HCT116 (cell line): ENCODE measurements at regions not wholly inside any gene's neighbourhood (a gene's known extent, or its start where the extent isn't known, plus 50 kb on each side); places are given as distances from the start of the nearest gene placed in this dataset.

Experiments
- ATAC-seq: fragments of 200-7000 bp; cut with Tn5 transposase; 2 replicates; pipeline ENCODE4 v1.9.1; 2020; ENCODE audit warnings: mild to moderate bottlenecking, moderate library complexity
- BruUV-seq: library from RNA; stranded (reverse); fragments of 400-500 nt; replicated peaks from 2 replicates; lab custom pipeline; 2021; lab: Mats Ljungman, UMichigan
- CTCF ChIA-PET: fragments of 300-600 bp; sonication (Branson Sonifier 250); formaldehyde crosslinking; loops from one replicate; lab custom pipeline; 2021; ENCODE audit warnings: antibody characterized with exemption; lab: Charles Lee
- POLR2A ChIA-PET: fragments of 300-600, 350-600 bp; sonication (Branson Sonifier 250); formaldehyde crosslinking; loops from one replicate; lab custom pipeline; 2021; ENCODE audit warnings: antibody characterized with exemption; lab: Charles Lee
- RAD21 ChIA-PET, 2 experiments: fragments of 300-600 bp; sonication (Branson Sonifier 250); formaldehyde crosslinking; loops; one replicate each; lab custom pipeline; 2023; ENCODE audit warnings: low total read pairs in 2 of 2; ENCODE audit not compliant: uncharacterized antibody in 2 of 2, unreplicated experiment in 2 of 2, low non-redundant PET in 1 of 2; lab: Charles Lee
- DNase-seq: peaks from one replicate; pipeline ENCODE4 v3.0.0-alpha.2; 2010; ENCODE audit warnings: low read depth, low spot score
- H2AFZ ChIP-seq: fragments of 200-600 bp; shearing (Covaris generic), sonication (generic); 2 replicates; pipeline ENCODE4 v1.6.1; 2017; ENCODE audit warnings: low read depth, mixed run types, mixed read lengths, antibody characterized with exemption, low read length; ENCODE audit not compliant: poor library complexity, severe bottlenecking
- H3K27ac ChIP-seq: 2 replicates; pipeline ENCODE4 v1.5.1; 2012; ENCODE audit warnings: low read depth, low read length
- H3K27me3 ChIP-seq: fragments of 200-600 bp; sonication (generic); 2 replicates; pipeline ENCODE4 v1.6.1; 2016; ENCODE audit warnings: mixed run types, low read length, mixed read lengths; ENCODE audit not compliant: insufficient read depth
- H3K36me3 ChIP-seq, 2 experiments: fragments of 200-500 bp in 1 of 2; fragments of 200-600 bp in 1 of 2; sonication (Bioruptor generic) in 1 of 2; sonication (generic) in 1 of 2; 2 replicates each; pipeline versions ENCODE4 v1.5.1 to v1.6.1; 2014 to 2016; ENCODE audit warnings: low read length in 2 of 2, inconsistent platforms in 1 of 2, mixed read lengths in 1 of 2, mixed run types in 1 of 2; ENCODE audit not compliant: insufficient read depth in 2 of 2, control insufficient read depth in 1 of 2
- H3K4me1 ChIP-seq, 2 experiments: fragments of 200-600 bp in 1 of 2; sonication (generic) in 1 of 2; 2 replicates each; pipeline versions ENCODE4 v1.5.1 to v1.6.1; 2012 to 2017; ENCODE audit warnings: low read length in 2 of 2, inconsistent platforms in 1 of 2, mild to moderate bottlenecking in 1 of 2, mixed read lengths in 1 of 2, mixed run types in 1 of 2, moderate library complexity in 1 of 2; ENCODE audit not compliant: insufficient read depth in 2 of 2, control insufficient read depth in 1 of 2
- H3K4me2 ChIP-seq: fragments of 200-600 bp; sonication (generic); 2 replicates; pipeline ENCODE4 v1.6.1; 2017; ENCODE audit warnings: mixed run types, low read length, mixed read lengths
- H3K4me3 ChIP-seq, 2 experiments: fragments of 200-600 bp in 1 of 2; sonication (generic) in 1 of 2; replicated peaks in 1 of 2; 2 replicates each; pipeline ENCODE4 v1.5.1; 2011 to 2016; ENCODE audit warnings: low read length in 2 of 2, control low read depth in 1 of 2, low read depth in 1 of 2, mild to moderate bottlenecking in 1 of 2, mixed read lengths in 1 of 2, mixed run types in 1 of 2
- H3K79me2 ChIP-seq: fragments of 200-600 bp; sonication (generic); 2 replicates; pipeline ENCODE4 v1.6.1; 2017; ENCODE audit warnings: mild to moderate bottlenecking, mixed run types, low read length, moderate library complexity, mixed read lengths; ENCODE audit not compliant: insufficient read depth
- H3K9ac ChIP-seq: fragments of 200-600 bp; sonication (generic); 2 replicates; pipeline ENCODE4 v1.6.1; 2016; ENCODE audit warnings: low read length, mixed read lengths
- H3K9me2 ChIP-seq: fragments of 200-600 bp; sonication (generic), shearing (Covaris generic); 2 replicates; pipeline ENCODE4 v1.6.1; 2017; ENCODE audit warnings: mixed run types, mild to moderate bottlenecking, moderate library complexity; ENCODE audit not compliant: insufficient read depth
- H3K9me3 ChIP-seq, 2 experiments: fragments of 200-500 bp in 1 of 2; fragments of 200-600 bp in 1 of 2; sonication (Bioruptor generic) in 1 of 2; sonication (generic) in 1 of 2; 2 replicates each; pipeline ENCODE4 v1.6.1; 2014 to 2017; ENCODE audit warnings: low read length in 2 of 2, mixed read lengths in 2 of 2, inconsistent platforms in 1 of 2, low read depth in 1 of 2, mild to moderate bottlenecking in 1 of 2, mixed run types in 1 of 2, moderate library complexity in 1 of 2; ENCODE audit not compliant: control insufficient read depth in 1 of 2, insufficient read depth in 1 of 2
- H4K20me1 ChIP-seq: fragments of 200-600 bp; sonication (generic), shearing (Covaris generic); 2 replicates; pipeline ENCODE4 v1.6.1; 2017; ENCODE audit warnings: mixed run types, mild to moderate bottlenecking, moderate library complexity; ENCODE audit not compliant: insufficient read depth
- ATF3 ChIP-seq: IDR thresholded peaks from 2 replicates; pipeline ENCODE4 v1.6.1; 2012
- CBX3 ChIP-seq: IDR thresholded peaks from 2 replicates; pipeline ENCODE4 v1.6.1; 2012; ENCODE audit warnings: low read depth
- CEBPB ChIP-seq: IDR thresholded peaks from 2 replicates; pipeline ENCODE4 v1.6.1; 2012; ENCODE audit warnings: low read depth
- EZH2phosphoT487 ChIP-seq: fragments of 200-600 bp; IDR thresholded peaks from 2 replicates; pipeline ENCODE4 v1.6.1; 2018; ENCODE audit warnings: antibody characterized with exemption, borderline replicate concordance
- FOSL1 ChIP-seq: IDR thresholded peaks from 2 replicates; pipeline ENCODE4 v1.6.1; 2012; ENCODE audit warnings: low read depth
- JUND ChIP-seq: IDR thresholded peaks from 2 replicates; pipeline ENCODE4 v1.6.1; 2012
- MAX ChIP-seq: IDR thresholded peaks from 2 replicates; pipeline ENCODE4 v1.6.1; 2012
- POLR2A ChIP-seq: IDR thresholded peaks from 2 replicates; pipeline ENCODE4 v1.7.0; 2011; ENCODE audit warnings: borderline replicate concordance; ENCODE audit not compliant: insufficient read depth, insufficient read length; ENCODE audit errors: extremely low read depth
- POLR2AphosphoS5 ChIP-seq: IDR thresholded peaks from 2 replicates; pipeline ENCODE4 v1.6.1; 2011; ENCODE audit warnings: mild to moderate bottlenecking, low read depth, low read length, moderate library complexity
- RAD21 ChIP-seq: IDR thresholded peaks from 2 replicates; pipeline ENCODE4 v1.6.1; 2012; ENCODE audit warnings: low read depth, mild to moderate bottlenecking
- SIN3A ChIP-seq: IDR thresholded peaks from 2 replicates; pipeline ENCODE4 v1.6.1; 2012; ENCODE audit warnings: low read depth
- SP1 ChIP-seq: IDR thresholded peaks from 2 replicates; pipeline ENCODE4 v1.6.1; 2012; ENCODE audit warnings: low read depth
- ZFX ChIP-seq: fragments of 450-650 bp; IDR thresholded peaks from 2 replicates; pipeline ENCODE4 v1.6.1; 2017
- intact Hi-C: fragments of 100-400 bp; cut with micrococcal nuclease; formaldehyde crosslinking; loops from 2 replicates; pipeline ENCODE4 v1.10.0; 2022

- Histone ChIP-seq H4K20me1 (no peaks in the 10 kb centered on the region), H3K4me1 (peaks cover 0 to 13% of the 10 kb centered on the region in 2 experiments; a peak in 3 of 4 replicates), H3K9me3 (no peaks in the 10 kb centered on the region; a peak in 2 of 4 replicates), H3K9me2 (no peaks in the 10 kb centered on the region), H3K27me3 (no peaks in the 10 kb centered on the region), H2AFZ (no peak overlapping the region), H3K4me2 (no peak overlapping the region), H3K9ac (no peak overlapping the region), H3K36me3 (no peaks in the 10 kb centered on the region), H3K27ac (no peak overlapping the region), H3K4me3 (no peak overlapping the region), H3K79me2 (no peaks in the 10 kb centered on the region)
- ChIA-PET RAD21 (no interaction called here), CTCF (interaction anchor here (2.1 kb wide), 1 partner anchor 22 kb away, joined by 13 read pairs; no protein-coding TSS in a partner anchor), POLR2A (no interaction called here)
- intact Hi-C loops = no loop called here
- no TSS peak for BruUV-seq
- ATAC-seq = no peak
- DNase-seq = no peak
- TF ChIP-seq ZFX (no peak), CEBPB (no peak), EZH2phosphoT487 (no peak)
These were observed 1496.8 kb upstream of the TMEM132C start for GRCh38 chr12:126770188-126770587.

- DNase-seq (peak; percentile 93), ATAC-seq (peak; percentile 89)
- Histone ChIP-seq H3K4me2 (peak overlapping the region; percentile 82), H3K27me3 (no peaks in the 10 kb centered on the region), H2AFZ (peak overlapping the region; percentile 92), H3K27ac (peak overlapping the region; percentile 51), H3K9me2 (no peaks in the 10 kb centered on the region), H3K36me3 (no peaks in the 10 kb centered on the region), H3K79me2 (no peaks in the 10 kb centered on the region), H3K4me1 (peaks cover 0 to 13% of the 10 kb centered on the region in 2 experiments; a peak in 3 of 4 replicates), H4K20me1 (no peaks in the 10 kb centered on the region)
- ChIA-PET CTCF (interaction anchor here (0.8 to 1.9 kb wide), 6 partner anchors 12 to 609 kb away, joined by 3 to 19 read pairs (median 5); no protein-coding TSS in a partner anchor), RAD21 (interaction anchor here in 1 of 2 experiments (0.9 kb wide), 1 partner anchor 12 kb away, joined by 3 read pairs; no protein-coding TSS in a partner anchor), POLR2A (interaction anchor here (1.0 to 1.3 kb wide), 2 partner anchors 10 to 12 kb away, joined by 3 to 4 read pairs; no protein-coding TSS in a partner anchor)
- intact Hi-C loops = no loop called here
- TF ChIP-seq POLR2AphosphoS5 = peak; percentile 38; the same call in 1 of the 2 replicates
- peak; percentile 62 for TF ChIP-seq SP1
- no peak for TF ChIP-seq POLR2A
- TF ChIP-seq JUND = peak; percentile 75
- 0 out of 2 replicates have a peak, but pooled peaks have one; percentile 55 for TF ChIP-seq SIN3A
- peak; percentile 79 for TF ChIP-seq FOSL1
- TF ChIP-seq MAX = peak; percentile 74
- no peak for TF ChIP-seq ATF3
- peak; percentile 41; the same call in 1 of the 2 replicates for TF ChIP-seq CBX3
- no peak for TF ChIP-seq RAD21
- TF ChIP-seq, all 23 proteins: peak for 7
- BruUV-seq = no TSS peak
- Histone ChIP-seq H3K4me3 (peak overlapping the region; percentile 64 to 82), H3K9me3 (no peaks in the 10 kb centered on the region; a peak in 1 of 4 replicates), H3K9ac (peak overlapping the region; percentile 68)
These were observed 1494.7 kb upstream of the TMEM132C start for GRCh38 chr12:126772171-126772864.
